ENCODE measurements at regions not wholly inside any gene's neighbourhood (a gene's known extent, or its start where the extent isn't known, plus 50 kb on each side); places are given as distances from the start of the nearest gene placed in this dataset.
A peak's percentile ranks its signal among the peaks of the same experiment; 100 is the strongest.
"Not testable (repeated sequence)": the region's sequence is repeated elsewhere in the genome, so short reads cannot be mapped to it uniquely, and the experiment has no call there.

GRCh38 chr7:116404389-116404788 lies 95.1 kb upstream of the CAV2 start:
- no peak for DNase-seq
- in situ Hi-C loops (cut with HindIII; ENCODE audit: low pct_ligation_motif_present, low pct_unique_long_range_greater_than_20kb, low sequenced_read_pairs), result no loop called here

DNA sequence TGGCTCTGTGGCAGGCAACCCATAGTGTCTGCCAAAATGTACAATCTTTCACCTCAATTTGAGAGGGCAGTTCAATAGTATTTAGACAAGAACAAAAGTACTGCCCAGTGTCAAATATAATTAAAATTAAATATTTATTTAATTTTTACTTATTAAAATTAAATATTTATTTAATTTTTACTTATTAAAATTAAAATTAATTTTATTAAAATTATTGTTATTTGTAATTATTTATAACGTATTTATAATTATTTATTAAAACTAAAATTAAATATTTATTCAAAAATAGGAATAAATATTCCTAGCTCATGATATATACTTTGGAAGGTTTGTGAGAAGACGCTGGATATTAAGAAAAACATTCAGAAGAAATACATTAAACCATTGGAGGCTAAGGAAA lies 93.7 kb upstream of the CAV2 start:
- DNase-seq, result no peak
- in situ Hi-C loops (cut with HindIII; ENCODE audit: low pct_ligation_motif_present, low pct_unique_long_range_greater_than_20kb, low sequenced_read_pairs), result no loop called here

DNA sequence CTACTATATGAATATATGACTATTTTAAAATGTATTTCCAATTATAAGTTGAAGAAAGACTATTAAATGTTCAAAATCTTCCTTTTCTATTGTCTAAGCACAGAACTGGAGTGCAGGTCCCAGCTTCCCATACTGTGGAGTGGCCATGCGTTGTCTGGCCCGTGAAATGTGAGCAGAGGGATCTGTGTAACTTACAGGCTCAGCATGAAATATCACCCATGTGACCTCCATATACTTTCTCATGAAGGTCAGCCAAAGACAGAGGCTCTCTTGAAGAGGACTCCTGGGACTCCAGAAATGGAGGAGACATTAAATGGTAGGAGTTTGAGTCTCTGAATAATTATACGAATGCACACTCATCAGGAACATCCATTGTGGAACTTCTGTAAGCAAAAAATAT lies 92.4 kb upstream of the CAV2 start:
- in situ Hi-C loops (cut with HindIII; ENCODE audit: low pct_ligation_motif_present, low pct_unique_long_range_greater_than_20kb, low sequenced_read_pairs), result no loop called here
- DNase-seq, result no peak

GRCh38 chr7:116408166-116408565 lies 91.4 kb upstream of the CAV2 start:
- in situ Hi-C loops (cut with HindIII; ENCODE audit: low pct_ligation_motif_present, low pct_unique_long_range_greater_than_20kb, low sequenced_read_pairs), result no loop called here
- no peak for DNase-seq

DNA sequence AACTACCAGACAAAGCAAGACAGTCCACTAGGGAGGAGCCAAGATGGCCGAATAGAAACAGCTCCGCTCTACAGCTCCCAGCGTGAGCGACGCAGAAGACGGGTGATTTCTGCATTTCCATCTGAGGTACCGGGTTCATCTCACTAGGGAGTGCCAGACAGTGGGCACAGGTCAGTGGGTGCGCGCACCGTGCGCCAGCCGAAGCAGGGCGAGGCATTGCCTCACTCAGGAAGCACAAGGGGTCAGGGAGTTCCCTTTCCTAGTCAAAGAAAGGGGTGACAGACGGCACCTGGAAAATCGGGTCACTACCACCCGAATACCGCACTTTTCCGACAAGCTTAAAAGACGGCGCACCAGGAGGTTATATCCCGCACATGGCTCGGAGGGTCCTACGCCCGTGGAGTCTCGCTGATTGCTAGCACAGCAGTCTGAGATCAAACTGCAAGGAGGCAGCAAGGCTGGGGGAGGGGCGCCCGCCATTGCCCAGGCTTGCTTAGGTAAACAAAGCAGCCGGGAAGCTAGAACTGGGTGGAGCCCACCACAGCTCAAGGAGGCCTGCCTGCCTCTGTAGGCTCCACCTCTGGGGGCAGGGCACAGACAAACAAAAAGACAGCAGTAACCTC lies 90.6 kb upstream of the CAV2 start:
- DNase-seq; in situ Hi-C loops (cut with HindIII; ENCODE audit: low pct_ligation_motif_present, low pct_unique_long_range_greater_than_20kb, low sequenced_read_pairs): not testable (repeated sequence)

- DNase-seq; in situ Hi-C loops (cut with HindIII; ENCODE audit: low pct_ligation_motif_present, low pct_unique_long_range_greater_than_20kb, low sequenced_read_pairs): not testable (repeated sequence)
Measured at GRCh38 chr7:116410694-116411093, 88.8 kb upstream of the CAV2 start.

GRCh38 chr7:116417593-116418345 lies 81.8 kb upstream of the CAV2 start:
- DNase-seq, result no peak
- in situ Hi-C loops (cut with HindIII; ENCODE audit: low pct_ligation_motif_present, low pct_unique_long_range_greater_than_20kb, low sequenced_read_pairs), result no loop called here

GRCh38 chr7:116418524-116418923 lies 81.0 kb upstream of the CAV2 start:
- in situ Hi-C loops (cut with HindIII; ENCODE audit: low pct_ligation_motif_present, low pct_unique_long_range_greater_than_20kb, low sequenced_read_pairs), result no loop called here

DNA sequence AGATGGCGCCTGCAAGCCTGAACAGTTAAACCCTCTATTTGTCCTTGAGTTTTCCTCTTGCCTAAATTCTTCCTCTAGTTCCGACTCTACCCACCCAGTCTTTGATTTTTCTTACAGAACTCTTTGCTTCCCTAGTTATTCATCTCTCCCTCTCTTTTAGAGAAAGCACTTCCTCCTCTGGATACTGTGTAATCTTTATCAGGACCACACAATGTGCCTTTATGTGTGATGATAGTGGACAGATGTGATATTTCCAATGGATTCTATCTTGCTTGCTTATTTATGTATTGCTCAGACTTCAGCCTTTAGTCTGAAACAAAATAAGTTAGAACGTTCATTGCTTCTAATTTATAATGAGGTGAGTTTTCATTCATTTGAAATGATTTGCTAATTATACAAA lies 79.5 kb upstream of the CAV2 start:
- no peak for DNase-seq
- in situ Hi-C loops (cut with HindIII; ENCODE audit: low pct_ligation_motif_present, low pct_unique_long_range_greater_than_20kb, low sequenced_read_pairs), result no loop called here

More at GRCh38 chr7:116418524-116418923, 81.0 kb upstream of the CAV2 start:
- no peak for DNase-seq

- in situ Hi-C loops (cut with HindIII; ENCODE audit: low pct_ligation_motif_present, low pct_unique_long_range_greater_than_20kb, low sequenced_read_pairs), result no loop called here
- DNase-seq, result no peak
Measured at GRCh38 chr7:116421298-116421697, 78.2 kb upstream of the CAV2 start.

DNA sequence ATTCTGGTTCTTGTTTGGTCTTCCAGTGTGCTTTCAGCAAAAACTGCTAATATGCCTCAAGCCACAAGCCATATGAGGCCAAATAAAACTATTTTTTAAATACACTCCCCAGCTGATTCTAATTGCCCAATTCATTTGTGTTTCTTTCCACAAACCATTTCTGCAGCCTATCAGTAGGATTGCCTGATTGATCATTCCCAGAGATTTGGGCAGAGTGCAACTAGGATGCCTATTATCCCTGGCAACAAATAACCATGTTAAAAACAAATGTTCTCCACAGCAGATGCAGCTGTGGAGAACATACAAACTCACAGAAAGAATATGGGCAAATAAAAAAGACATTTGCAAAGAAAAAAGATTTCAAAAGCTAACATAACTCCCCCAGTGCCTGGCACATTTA lies 76.9 kb upstream of the CAV2 start:
- in situ Hi-C loops (cut with HindIII; ENCODE audit: low pct_ligation_motif_present, low pct_unique_long_range_greater_than_20kb, low sequenced_read_pairs), result no loop called here
- no peak for DNase-seq

DNA sequence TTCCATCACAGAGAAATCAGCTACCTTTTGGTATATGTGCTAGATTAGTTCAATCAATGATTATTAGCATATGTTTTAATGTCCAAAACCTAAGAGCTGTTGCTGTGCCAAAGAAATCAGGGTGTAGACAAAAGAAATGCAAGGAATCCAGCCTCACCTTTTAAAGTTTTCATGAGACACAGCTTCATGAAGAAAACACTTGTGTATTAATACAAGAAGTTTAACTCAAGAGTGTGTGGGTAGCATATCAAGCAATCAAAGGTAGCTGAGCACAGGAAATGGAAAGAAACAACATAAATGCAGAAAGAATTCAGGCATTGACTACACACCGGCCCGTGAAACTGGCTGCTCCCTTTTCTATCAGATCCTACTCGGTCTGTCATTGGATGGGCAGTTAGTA lies 76.0 kb upstream of the CAV2 start:
- in situ Hi-C loops (cut with HindIII; ENCODE audit: low pct_ligation_motif_present, low pct_unique_long_range_greater_than_20kb, low sequenced_read_pairs), result no loop called here
- no peak for DNase-seq

GRCh38 chr7:116425647-116426209 lies 73.8 kb upstream of the CAV2 start:
- in situ Hi-C loops (cut with HindIII; ENCODE audit: low pct_ligation_motif_present, low pct_unique_long_range_greater_than_20kb, low sequenced_read_pairs), result no loop called here
- no peak for DNase-seq

DNA sequence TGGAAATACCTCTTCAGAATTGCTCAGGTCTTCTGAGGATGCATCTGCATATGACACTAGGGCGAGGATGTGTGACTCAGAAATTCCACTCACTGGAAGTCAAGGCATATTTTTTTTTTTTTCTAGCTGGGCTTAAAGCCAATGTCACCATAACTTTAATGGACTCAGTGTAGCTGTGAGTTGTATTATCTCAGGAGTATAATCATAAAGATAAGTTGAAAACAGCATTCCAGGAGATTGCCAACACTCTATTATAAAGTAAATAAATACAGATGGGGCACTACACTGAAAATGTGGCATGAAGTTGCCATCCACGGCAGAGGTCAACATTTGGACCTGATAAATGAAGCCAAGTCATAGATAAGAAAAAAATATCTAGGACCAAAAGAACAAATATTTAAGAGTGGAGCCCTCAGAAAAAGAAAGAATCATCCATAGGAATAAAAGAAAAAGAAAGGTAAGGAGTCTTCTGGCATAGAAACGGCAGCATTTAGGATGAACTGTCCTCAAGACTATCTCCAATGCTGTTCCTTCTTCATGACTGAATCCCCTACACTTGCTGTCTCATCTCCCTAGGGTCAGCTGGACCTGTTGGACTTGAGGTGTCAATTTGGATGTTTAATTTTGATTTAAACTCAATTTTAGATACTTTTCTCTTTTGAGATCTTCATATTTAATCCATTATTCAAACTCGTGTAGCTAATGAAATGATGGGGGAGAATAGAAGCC lies 72.9 kb upstream of the CAV2 start:
- peak; percentile 83 for DNase-seq
- in situ Hi-C loops (cut with HindIII; ENCODE audit: low pct_ligation_motif_present, low pct_unique_long_range_greater_than_20kb, low sequenced_read_pairs), result no loop called here

DNA sequence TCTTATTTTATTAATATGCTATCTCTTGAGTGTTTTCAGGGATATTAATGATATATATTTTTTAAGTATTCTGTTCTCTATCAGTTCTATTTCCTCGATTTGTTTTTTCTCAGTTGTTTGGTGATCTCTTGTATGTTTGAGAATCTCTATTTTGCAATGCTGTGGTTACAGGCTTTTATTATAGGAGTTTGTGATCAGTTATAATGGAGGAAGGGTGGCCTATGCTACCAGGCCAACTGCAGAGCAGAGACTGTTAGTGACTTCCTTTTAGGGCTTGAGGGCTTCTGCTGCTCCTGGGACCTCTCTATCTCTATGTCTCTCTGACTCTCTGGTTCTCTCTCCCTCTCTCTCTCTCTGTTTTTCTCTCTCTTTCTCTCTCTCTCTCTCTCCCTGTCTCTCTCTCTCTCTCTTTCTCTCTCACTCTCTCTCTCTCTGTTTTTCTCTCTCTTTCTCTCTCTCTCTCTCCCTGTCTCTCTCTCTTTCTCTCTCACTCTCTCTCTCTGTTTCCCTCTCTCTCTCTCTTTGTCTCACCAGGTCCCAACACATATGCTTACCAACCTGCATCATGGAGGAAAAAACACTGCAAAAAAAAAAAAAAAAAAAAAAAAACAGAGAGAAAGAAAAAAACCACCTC lies 69.4 kb upstream of the CAV2 start:
- in situ Hi-C loops (cut with HindIII; ENCODE audit: low pct_ligation_motif_present, low pct_unique_long_range_greater_than_20kb, low sequenced_read_pairs), result no loop called here
- DNase-seq, result no peak

DNA sequence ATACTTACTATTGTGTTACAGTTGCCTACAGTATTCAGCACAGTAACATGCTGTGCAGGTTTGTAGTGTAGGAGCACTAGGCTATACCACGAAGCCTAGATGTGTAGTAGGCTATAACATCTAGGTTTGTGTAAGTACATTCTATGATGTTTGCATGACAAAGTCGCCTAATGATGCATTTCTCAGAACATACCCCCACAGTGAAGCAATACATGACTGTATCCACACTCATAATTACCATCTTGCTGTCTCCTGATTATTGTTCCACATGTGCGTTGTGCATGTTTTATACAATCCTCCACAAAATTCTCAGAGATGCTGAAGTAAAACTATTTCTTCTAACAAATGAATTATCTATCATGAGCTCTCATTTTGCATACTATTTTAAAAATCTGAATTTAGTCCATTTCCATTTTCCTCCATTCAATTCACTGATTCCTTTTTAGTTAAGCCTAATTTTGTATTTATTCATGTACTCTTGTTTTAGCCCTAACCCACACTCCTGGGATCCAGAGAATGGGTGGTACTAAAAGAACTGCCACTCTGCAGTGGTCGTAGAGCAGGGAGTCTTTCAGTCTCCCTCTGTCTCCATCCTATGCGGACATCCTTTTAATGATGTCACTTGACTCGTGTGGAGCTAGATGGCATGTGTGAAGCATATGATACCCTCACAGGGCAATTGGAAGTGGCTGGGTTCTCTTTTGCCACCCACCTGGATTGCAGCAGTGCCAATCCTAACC lies 67.6 kb upstream of the CAV2 start:
- in situ Hi-C loops (cut with HindIII; ENCODE audit: low pct_ligation_motif_present, low pct_unique_long_range_greater_than_20kb, low sequenced_read_pairs), result no loop called here
- DNase-seq, result no peak

DNA sequence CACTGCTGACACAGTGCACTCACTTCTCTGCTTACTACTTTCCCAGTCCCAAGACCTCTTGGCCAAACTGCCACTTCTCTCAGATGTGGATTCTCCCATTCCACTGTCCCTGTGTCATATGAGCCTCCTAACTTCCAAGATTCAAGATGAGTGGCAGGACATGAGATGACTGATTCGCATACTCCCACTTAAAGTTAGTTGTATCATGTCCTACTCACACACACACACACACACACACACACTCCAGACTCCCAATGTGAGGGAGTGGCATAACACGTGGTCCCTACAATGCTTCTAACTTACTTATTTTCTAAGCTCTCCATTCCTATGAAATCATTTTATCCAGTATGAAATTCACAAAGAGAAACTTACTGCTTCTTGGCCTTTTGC lies 67.0 kb upstream of the CAV2 start:
- in situ Hi-C loops (cut with HindIII; ENCODE audit: low pct_ligation_motif_present, low pct_unique_long_range_greater_than_20kb, low sequenced_read_pairs), result no loop called here
- DNase-seq, result no peak

GRCh38 chr7:116433246-116433645 lies 66.3 kb upstream of the CAV2 start:
- DNase-seq, result no peak
- in situ Hi-C loops (cut with HindIII; ENCODE audit: low pct_ligation_motif_present, low pct_unique_long_range_greater_than_20kb, low sequenced_read_pairs), result no loop called here
